NCI-H1092 (cell line): ENCODE measurements at regions not wholly inside any gene's neighbourhood (a gene's known extent, or its start where the extent isn't known, plus 50 kb on each side); places are given as distances from the start of the nearest gene placed in this dataset.

Experiments
- DNase-seq: peaks from one replicate; lab custom pipeline; 2025; lab: John Stamatoyannopoulos, UW

DNA sequence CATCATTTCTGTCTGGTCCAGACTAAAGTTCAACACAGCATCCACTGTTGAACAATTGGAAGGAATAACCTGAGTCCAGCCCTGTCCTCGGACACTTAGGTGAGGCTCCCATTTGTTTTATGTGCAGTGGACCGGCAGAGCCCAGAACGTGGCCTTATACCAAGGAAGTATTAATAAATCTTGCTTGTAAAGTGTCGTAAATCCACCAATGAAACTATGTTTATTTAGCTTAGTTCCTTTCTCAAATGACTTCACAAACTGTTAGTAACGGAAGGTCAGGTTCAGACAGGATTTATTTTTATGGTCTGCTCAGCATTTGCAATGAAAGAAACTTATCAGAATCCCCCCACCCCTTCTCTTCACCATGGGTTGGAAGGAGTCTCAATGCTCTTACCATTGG, 149.5 kb downstream of the PCSK1 start:
- DNase-seq = no peak

DNA sequence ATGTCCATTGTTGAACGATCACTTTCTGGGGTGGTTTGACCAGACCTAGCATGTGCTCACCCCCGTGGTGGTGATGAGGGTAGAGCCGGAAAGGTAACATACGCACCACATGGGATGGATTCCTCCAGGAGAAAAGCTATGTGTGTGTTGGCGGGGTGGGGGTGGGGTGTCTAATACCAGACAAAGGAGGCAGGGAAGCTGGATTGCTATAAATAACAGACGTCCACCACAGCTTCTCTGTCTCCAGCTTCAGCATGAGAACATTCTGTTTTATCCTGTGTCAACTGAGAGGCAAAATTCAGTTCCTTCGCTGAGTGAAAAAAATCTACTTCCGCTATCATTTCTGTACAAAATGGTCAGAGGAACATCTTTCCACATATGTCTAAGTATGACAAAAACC, 151.0 kb downstream of the PCSK1 start:
- no peak for DNase-seq

DNA sequence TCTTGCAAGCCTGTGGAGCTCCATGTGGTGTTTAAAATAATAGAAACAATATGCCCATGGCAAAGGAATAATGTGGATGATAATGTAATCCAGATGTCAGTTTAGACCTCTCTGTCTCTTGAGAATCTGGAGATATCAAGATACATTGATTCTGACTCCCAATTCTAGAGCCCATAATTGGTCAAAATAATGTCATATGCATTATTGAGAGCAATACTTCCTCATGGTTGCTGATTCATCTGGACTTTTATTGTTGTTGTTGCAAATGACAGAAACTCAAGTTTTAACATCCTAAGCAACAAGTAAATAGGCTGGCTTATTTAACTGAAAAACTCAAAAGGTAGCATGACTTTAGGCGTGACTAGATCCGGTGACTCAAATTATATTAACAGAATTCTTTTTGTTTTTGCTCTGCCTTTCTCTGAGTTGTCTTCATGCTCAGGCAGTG, 152.1 kb downstream of the PCSK1 start:
- DNase-seq = no peak

DNA sequence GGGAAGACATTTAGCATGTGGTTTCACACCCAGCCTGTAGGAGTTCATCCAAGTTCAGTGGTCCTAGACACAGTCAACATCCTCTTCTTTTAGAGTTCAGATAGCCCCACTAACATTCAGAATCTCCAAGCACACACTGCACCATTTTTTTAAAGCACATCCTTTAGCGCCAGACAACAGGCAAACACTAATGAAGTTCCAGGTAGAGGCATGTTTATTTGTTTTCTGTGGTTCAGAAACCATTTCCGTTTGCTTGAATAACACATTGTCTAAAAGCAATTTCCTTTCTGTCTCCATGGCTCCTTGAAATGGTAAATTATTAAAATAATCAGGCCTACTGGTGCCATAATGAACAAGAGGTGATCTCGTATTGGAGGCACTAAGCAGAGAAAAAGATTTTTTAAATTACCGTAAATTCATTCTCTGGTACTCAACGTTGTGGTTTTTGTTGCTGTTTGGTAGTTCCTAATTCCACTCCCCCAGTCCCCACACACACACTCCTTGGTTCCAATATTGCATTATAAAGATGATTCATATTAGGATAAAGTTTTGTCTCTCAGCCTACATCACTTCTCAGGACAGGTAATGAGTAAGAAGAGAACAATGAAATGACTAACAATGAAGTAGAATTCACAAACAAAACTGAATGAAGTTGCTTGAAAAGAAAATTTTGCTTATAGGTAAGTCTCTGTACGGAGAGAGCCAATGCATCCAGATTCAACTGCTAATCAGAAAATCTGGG, 153.1 kb downstream of the PCSK1 start:
- no peak for DNase-seq

DNA sequence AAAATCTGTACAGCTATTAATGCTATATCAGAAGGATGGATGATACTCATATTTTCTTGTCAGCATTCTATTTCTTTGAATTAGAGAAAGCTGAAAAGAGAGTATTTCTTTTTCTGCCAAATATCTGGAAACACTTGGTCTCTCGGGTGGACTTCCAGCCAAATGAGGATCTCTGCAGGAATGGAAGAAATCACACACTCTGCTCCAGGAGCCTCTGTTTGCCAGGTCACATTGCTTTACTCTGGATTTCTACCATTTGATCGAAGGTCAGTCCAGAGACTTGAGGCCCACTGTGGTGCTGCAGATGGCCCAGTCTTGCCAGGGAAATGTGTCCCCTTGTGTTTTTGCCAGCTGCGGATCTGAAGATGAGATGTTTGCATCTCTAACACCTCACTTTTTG, 154.1 kb downstream of the PCSK1 start:
- no peak for DNase-seq

DNA sequence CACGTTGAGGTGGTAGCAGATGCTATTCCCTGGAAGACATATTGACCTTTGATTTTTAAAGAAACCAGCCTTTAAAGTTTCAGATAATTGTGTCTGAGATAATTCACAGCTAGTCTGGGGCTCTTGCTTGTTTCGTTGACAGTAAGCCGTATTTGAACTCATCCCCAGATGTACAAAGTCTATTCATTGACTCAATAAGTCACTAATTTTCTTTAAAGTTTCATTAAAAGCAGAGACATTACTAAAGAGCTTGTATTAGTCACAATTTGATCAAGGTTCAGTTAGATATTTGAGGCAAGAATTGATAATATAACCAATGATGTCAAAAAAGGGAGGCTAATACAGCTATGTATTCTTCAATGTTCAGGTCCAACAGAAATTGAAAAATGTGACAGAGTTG, 158.0 kb downstream of the PCSK1 start:
- DNase-seq = no peak

DNA sequence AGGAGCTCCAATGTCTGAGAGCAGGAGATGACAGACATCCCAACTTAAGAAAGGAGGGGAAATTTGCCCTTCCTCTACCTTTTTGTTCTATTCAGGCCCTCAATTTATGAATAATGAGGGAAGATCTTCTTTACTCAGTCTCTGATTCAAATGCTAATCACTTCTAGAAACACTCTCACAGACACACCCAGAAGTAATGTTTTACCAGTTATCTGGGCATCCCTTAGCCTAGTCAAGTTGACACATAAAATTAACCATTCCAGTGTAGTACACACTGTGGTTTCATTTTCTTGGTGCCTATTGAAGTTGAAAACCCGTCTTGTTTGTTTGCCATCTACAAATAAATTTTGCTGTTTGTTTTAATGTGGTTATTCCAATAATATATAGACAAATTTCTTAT, 167.6 kb downstream of the PCSK1 start:
- no peak for DNase-seq

DNA sequence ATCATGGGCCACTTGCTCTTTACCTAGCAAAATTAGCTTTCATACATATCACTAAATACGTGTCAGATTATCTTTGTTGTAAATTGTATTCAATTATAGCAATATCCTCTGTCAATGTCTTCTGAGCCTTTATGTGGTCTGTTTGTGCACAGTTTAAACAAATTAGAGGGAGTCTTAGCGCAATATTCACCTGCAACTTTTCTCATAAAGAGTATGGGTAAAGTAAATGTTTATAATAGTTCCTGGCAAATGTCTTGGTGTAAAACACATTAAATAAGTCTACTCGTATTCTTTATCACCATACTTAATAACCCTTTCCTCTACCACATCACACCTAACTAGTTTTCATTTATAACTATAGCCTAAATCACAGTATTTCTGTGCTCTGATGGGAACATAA, 169.0 kb downstream of the PCSK1 start:
- no peak for DNase-seq

DNA sequence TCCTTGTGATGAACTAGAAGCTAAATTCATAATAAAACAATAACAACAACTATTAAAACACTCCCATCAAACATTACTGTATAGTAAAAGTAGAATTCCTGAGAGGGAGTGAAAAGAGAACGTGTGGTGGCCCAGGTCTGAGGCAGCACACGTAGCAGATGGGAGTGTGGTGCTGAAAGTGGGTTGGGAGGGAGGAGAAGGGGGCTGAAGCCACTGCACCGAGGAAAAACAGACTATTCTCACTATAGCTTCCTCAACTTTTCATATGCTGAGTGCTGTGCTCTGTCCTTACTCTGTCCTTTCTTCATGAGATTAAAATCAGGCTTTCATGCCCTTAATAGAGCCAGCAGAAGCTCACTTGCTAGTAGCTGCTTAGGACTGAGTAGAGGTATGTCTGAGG, 170.9 kb downstream of the PCSK1 start:
- DNase-seq = no peak

DNA sequence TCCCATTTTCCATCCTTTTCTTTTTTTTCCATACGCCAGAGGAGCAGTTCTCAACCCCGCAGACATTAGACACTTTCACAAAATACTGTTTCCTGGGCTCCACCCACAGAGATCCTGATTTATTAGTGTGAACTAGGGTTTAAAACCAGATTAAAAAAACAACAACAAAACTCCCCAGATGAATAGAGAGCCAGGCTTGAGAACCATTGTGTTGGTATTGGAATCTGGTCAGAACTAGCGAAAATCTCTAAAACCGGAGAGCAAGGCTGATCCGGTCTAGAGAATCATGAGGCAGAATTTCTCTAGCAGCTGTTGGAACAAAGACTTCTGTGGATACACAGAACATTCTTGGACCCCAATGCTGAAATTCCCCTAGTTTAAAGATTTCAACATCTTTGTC, 173.0 kb downstream of the PCSK1 start:
- no peak for DNase-seq

DNA sequence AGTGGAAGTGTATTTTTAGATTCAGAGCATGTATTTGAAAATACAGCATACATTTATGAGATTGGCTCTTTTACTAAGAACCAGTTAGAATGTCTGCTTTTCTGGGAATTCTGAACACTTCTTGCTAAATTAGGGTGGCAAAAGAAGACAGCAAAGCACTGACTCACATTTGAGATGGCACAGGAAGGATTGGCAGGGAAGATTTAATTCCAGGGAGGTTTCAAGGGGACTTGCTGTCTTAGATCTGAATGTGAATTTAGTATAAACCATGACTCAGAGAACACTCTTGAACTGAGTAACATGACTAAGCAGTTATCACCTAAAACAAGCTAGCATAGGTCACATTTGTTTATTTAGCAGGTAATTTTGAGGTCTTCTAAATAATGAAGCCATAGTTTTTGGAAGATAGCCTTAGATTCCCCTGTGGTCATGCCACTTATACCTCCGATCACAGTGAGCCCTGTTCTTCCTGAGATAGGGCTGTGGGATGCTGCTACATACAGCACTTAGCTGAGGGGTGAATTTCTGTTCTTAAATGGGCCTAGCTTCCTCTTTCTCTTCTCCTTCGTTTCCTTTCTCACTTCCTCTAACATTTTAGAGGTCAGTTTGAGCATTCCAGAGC, 173.8 kb downstream of the PCSK1 start:
- DNase-seq = no peak

DNA sequence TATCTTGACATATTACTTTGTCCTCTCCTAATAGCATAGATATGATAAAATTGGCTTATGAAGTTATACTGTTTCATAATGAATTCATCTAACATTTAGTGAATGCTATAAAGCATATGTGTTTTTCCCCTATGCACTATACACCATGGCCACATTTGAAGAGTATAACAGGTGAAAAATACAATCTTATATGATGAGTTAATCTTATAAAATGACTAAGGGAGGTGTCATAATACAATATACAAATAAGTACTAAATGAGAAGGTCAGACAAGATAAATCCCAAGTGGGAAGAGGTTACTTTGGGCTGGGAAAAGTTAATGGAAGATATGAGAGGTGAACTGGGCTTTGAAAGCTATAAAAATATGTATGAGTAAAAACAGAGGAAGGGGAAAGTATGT, 174.4 kb downstream of the PCSK1 start:
- DNase-seq = no peak

DNA sequence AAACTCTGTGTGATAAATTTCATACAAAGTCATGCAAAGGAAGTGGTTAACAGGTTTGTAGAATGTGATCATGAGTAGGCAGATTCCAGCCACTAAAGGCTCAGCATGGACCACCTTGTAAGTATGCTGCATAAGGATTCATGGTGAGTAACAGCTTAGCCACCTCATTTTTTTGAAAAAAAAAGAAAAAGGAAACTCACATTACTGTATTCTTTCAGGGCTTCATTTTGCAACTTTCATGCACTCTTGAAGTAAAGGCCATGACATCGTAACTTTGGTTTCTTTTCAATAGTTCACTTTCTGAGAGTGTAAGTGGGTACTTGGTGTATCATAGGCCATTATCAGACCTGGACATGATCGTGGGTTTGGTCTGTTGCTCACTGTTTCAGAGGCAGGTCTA, 175.1 kb downstream of the PCSK1 start:
- no peak for DNase-seq

DNA sequence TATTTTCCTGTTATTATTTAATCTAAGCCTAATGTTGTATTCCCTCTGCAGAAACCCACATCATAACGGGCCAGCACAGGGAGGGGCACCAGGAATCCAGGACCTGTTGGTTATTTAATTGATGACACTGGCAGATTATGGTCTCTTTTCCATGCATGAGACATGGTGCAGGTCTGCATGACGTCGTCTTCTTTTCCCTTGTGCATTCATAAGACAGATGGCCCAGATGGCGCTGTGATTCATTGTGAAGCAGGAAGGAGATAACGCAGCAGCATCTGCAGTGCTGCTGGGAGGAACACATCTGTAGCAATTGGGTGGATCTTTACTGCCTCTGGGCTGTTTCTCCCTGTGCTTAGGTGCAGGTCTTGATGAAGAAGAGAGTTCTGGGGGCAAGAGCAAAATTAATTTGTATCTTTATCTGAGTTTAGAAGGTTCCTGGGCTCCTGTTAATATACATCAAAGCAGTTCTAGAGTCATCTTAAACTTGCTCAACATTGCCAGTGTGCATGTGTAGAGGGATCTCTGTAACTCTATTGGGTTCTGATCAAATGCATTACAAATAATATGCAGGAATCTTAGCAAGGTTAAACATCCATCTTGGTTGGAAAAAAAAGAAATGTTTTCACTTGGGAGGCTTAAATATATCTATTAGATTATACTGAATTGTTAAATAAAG, 176.1 kb downstream of the PCSK1 start:
- no peak for DNase-seq

DNA sequence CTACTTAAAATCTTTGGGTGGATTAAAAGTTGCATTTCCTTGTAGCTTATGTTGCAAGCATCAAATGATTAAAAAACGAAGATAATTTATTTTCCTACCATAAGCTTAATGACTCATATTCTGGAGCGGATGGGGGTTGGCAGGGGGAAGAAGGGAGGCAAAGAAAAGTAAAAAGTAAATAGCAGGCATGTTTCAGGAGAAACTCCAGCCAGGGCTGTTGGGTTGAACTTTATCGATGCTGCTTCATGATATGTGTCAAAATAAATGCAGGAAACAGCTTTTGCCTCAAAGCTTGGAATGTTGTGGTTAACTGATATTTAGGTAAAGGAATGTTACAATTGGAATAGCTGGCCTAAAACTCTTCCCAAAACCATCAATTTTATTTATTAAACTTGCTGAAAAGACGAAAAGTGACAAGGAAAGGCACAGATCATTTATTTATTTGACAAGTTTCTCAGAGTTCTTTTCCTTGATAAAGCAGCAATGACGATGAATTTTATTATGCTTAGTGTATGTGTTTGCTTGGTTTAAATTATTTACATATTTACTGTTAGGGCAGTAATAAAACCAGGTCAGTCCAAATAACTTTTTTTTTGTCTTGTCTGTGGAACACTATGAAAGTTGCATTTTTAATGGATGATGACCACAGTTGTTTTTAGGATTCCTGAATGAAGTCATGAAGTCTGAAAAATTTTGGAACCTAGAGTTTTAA, 177.9 kb downstream of the PCSK1 start:
- no peak for DNase-seq

DNA sequence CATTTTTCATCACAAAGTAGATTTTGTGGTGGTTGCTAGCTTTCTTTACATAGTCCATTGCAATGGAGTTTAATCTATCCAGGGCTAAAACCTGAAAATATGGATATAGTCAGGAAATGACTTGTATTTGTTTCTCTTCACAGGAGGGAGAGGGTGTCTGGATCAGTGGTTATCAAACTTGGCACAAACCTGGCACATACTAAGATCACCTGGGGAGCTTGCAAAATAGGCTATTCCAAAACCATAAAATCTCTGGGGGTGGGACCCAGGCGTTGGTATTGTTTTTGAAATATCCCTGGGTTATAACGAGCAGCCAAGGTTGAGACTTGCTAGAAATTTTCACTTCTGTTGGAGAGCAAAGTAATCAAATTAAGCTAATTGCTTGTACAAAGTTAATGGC, 179.9 kb downstream of the PCSK1 start:
- DNase-seq = no peak

DNA sequence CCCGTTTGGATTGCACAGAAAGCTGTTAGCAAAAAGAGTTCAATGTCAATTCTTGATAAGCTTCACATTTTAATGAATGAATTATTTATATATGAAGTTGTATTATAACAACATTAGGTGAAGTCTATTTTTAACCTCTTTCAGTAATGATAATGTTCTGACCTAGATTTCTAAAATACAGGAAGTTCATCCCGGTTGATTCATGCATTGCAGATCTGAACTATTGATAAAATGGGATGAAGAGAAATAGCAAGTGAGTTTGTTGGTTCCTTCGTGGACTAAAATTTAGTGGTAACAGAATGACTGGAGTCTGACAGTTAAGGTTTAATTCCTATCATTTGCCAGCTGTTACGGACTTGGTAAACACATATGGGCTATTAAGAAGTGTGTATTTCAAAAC, 180.5 kb downstream of the PCSK1 start:
- no peak for DNase-seq

DNA sequence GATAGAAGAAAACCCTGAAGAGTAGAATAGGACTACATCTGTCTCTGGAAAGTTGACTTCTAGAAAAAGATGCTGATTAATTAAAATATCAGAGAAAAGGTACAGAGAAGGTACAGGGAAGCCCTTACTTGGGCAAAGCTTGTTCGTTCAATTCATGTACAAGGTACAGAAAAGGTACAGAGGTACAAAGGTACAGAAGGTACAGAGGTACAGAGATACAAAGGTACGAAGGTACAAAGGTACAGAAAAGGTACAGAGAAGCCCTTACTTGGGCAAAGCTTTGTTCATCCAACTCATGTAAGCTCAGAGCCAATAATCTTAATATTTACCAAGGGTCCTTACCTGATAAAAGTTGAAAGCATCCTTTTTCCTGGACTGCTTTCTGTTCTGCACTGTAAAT, 182.3 kb downstream of the PCSK1 start:
- no peak for DNase-seq

DNA sequence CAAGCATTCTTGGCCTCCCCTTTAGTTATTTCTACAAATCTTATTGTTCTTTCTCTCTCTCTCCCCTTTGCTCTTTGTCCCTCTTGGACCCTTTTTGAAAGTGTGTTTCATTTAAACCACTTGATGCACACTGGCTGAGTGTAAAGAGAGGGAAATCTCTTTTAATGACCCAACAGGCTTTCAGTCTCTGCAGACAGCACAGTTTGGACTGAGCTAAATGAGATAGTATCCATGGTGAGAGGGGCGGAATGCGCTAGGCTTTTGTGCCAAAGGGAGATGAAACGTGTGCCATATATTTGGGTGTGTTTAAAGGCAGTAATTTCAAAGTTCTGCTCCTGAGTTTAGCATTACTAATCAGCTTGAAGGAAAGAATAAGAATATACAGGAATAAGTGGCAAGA, 184.9 kb downstream of the PCSK1 start:
- no peak for DNase-seq

DNA sequence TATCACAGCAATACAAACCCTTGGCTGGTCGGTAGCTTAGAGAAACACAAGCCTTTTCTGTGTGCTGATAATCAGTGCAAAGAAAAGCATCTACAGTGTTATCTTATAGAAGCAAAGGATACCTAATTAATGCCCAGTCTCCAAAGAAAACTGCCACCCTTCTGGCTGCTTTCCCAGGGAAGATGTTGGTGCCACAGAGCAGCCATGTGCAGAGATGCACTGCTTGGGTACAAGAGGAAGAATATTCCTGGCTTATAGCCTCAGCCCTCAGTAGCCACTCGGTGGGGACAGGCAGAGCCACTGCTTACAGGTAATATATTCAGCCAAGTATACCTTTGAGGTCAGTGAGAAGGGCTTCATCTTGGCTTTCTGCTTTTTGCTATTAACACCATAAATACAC, 185.3 kb downstream of the PCSK1 start:
- DNase-seq = no peak

DNA sequence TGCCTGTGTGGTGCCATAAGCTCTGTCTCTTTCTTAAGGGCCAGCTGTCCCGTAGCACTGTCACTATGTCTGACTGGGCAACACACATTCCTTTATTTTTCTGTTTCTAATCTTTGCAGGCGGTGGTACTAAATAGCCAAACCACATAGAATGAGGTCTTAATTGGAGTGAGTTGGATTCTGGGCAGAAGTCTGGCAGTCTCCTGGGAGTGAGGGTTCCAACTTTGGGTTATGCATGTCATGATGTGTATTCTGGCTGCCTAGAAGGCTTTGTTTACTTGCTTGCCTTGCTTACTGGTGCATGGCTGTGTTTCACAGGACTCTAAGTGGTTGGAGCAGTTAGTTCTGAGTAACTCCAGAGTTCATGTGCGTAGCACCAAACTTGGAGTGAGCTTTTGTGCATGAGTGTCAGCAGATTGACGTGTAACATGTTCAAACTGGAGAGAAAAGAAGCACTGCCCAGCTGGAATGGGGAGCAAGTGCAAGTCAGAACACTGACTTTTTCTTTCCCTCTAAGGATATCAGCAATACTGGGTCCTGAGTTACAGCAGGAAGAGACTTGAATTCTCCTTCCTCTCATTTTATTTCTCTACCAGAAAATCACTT, 185.8 kb downstream of the PCSK1 start:
- no peak for DNase-seq
